Testis (tissue), 2 donors: ENCODE measurements at regions not wholly inside any gene's neighbourhood (a gene's known extent, or its start where the extent isn't known, plus 50 kb on each side); places are given as distances from the start of the nearest gene placed in this dataset.

Experiments
- CTCF ChIP-seq, 3 experiments: fragments of 450-650 bp in 2 of 3; fragments of 200-600 bp in 1 of 3; sonication (generic) in 1 of 3; IDR thresholded peaks; one replicate each; pipeline ENCODE4 v1.5.1; 2016 to 2019; ENCODE audit warnings: antibody characterized with exemption in 3 of 3, mild to moderate bottlenecking in 2 of 3, moderate library complexity in 1 of 3
- POLR2A ChIP-seq: fragments of 450-650 bp; IDR thresholded peaks from one replicate; pipeline ENCODE4 v1.6.1; 2017; ENCODE audit warnings: antibody characterized with exemption, mild to moderate bottlenecking, moderate library complexity

GRCh38 chr9:115690786-115691496 is 462.6 kb upstream of the PAPPA start:
- TF ChIP-seq CTCF (IDR thresholded peaks at IDR 0.05) (no peak), POLR2A (no peak)
